ENCODE measurements at regions not wholly inside any gene's neighbourhood (a gene's known extent, or its start where the extent isn't known, plus 50 kb on each side); places are given as distances from the start of the nearest gene placed in this dataset.

DNA sequence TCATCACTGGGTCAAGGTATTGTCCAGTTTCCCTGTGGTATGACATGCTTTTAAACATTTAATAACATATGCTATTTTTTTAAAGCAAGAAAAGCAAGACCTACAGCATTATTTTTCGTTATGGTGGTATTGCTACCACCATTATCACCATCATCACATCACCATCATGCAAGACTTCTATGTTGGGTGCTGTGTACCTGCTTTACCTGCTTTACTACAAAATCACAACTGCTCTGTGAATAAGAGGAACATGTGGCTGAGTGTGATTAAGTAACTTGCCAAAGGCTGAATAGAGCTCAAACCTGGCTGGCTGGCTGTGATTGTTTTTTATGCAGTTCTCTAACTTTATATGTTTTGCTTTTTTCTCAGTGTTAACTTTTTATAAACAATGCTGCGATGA lies 140.8 kb upstream of the CLINT1 start:
- H3K4me1 ChIP-seq = peaks cover 0 to 3% (median 0%) of the 10 kb centered on the region in 9 donors
- DNase-seq (no peak), ATAC-seq (no peak)
- H3K36me3 ChIP-seq = no peaks in the 10 kb centered on the region
- no peak overlapping the region for H3K27ac ChIP-seq
- H3K9me3 ChIP-seq = no peaks in the 10 kb centered on the region
- intact Hi-C loops (cut with DNase I) = loop anchor here in 9 of 10 donors (5.0 to 10.0 kb wide), 4 partner anchors 142 to 185 kb away; partner anchors contain the start of gene CLINT1 (in 6 of the 9)
- WGBS, 2 donors = 91 to 92% methylated on average over 2 of the region's 2 CpGs
- no peaks in the 10 kb centered on the region for H3K27me3 ChIP-seq
- no peak overlapping the region for H3K4me3 ChIP-seq
- TF ChIP-seq, protein P1, sequence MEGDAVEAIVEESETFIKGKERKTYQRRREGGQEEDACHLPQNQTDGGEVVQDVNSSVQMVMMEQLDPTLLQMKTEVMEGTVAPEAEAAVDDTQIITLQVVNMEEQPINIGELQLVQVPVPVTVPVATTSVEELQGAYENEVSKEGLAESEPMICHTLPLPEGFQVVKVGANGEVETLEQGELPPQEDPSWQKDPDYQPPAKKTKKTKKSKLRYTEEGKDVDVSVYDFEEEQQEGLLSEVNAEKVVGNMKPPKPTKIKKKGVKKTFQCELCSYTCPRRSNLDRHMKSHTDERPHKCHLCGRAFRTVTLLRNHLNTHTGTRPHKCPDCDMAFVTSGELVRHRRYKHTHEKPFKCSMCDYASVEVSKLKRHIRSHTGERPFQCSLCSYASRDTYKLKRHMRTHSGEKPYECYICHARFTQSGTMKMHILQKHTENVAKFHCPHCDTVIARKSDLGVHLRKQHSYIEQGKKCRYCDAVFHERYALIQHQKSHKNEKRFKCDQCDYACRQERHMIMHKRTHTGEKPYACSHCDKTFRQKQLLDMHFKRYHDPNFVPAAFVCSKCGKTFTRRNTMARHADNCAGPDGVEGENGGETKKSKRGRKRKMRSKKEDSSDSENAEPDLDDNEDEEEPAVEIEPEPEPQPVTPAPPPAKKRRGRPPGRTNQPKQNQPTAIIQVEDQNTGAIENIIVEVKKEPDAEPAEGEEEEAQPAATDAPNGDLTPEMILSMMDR (IDR thresholded peaks at IDR 0.05) = no peak

DNA sequence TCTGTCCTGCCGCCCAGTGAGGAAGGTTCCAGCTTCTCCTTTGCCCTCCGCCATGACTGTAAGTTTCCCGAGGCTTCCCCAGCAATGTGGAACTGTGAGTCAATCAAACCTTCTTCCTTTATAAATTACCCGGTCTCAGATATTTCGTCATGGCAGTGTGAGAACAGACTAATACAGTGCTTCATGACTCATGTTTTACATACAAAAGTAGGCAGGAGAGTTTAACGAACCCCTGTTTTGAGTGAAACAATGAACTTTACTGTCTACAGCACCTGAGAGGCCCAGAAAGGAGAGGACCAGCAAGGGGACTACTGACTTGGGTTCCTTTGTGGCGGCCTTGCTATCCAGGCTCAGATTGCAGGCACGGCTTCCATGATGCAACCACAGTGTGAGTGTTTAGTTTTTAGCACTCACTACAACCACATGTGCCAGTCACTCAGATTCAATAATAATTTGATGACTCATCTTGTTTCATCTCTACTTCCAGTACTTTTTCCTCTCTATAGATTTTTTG lies 139.1 kb upstream of the CLINT1 start:
- H3K4me1 ChIP-seq = peaks cover 0 to 4% (median 0%) of the 10 kb centered on the region in 9 donors
- ATAC-seq (no peak), DNase-seq (no peak)
- TF ChIP-seq, protein P1 (IDR thresholded peaks at IDR 0.05) = no peak
- intact Hi-C loops (cut with DNase I) = loop anchor here in 9 of 10 donors (5.0 to 10.0 kb wide), 4 partner anchors 141 to 183 kb away; partner anchors contain the start of gene CLINT1 (in 6 of the 9)
- no peaks in the 10 kb centered on the region for H3K27me3 ChIP-seq
- H3K27ac ChIP-seq = no peak overlapping the region
- no peak overlapping the region for H3K4me3 ChIP-seq
- 85 to 94% methylated on average over 8 of the region's 8 CpGs for WGBS, 2 donors
- no peaks in the 10 kb centered on the region for H3K9me3 ChIP-seq
- no peaks in the 10 kb centered on the region for H3K36me3 ChIP-seq

DNA sequence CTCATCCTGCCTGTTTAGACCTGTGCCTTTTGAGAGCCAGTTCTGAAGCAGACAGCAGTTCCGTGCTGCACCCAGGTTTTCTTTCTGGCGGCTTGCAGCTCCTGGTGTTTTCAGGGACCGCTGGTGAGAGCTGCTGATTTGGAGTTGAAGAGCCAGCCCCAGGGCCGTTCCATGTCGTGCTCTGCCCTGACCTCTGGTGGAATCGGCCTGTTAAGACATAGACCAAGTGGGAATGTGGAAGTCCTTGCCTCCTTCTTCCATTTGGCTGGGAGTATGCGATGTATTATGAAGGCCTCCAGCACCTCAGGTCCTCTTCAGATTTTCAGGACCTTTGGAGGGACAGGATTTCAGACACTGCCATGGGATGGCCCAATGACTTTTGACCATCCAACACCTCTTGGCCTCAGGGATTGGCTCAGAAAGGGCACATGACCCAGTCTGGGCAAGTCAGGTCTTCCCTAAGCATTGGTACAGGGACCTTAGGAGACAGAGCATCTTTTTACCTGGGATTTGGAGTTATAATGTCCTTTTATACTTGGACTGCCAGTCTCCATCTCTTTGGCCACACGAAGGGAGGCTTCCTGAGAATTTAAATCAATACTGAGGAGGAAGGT lies 136.1 kb upstream of the CLINT1 start:
- 22% methylated on average over 8 of the region's 8 CpGs for WGBS, 2 donors
- Histone ChIP-seq H3K27me3 (peaks cover 0 to 4% (median 0%) of the 10 kb centered on the region in 7 donors), H3K4me3 (no peak overlapping the region), H3K36me3 (no peaks in the 10 kb centered on the region), H3K4me1 (peaks cover 0 to 4% (median 0%) of the 10 kb centered on the region in 9 donors), H3K27ac (no peak overlapping the region), H3K9me3 (no peaks in the 10 kb centered on the region)
- ATAC-seq = peak; percentile 86 to 97 (median 92)
- intact Hi-C loops (cut with DNase I) = loop anchor here (2.0 to 10.0 kb wide), 7 partner anchors 138 to 180 kb away; partner anchors contain the start of gene CLINT1 (in 6 of the 10)
- peak; percentile 58 to 60 for DNase-seq
- TF ChIP-seq, protein P1 (IDR thresholded peaks at IDR 0.05) = peak; percentile 63 to 84 (median 78)

DNA sequence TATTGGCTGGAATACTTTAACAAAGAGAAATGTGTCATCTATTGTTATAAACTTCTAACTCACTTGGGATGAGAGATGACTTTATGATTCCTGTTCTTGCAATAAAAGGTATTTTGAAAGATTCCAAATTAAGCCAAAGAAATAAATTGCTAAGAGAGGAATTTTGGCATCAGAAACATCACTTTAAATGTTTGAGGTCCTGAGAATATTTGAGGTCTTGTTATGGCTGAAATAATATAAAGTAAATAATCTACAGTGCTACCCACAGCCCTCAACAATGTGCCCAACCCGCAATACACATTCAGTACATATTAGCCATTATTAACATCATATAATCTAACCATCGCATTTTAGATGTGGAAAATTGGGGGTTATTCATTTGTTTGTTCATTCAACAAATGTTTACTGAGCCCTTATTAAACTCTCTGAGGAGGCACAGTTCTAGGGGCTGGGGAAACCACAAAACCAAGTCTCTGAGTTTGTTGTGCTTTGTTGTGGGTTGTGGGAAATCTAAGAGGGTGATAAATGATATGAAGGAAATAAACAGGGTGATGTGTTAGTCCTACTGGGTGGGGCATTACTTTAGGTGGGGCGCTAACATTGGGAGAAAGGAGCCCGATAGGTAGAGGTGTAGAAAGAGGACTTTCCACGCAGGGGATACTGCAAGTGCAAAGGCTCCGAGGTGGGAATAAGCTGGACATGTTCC lies 135.2 kb upstream of the CLINT1 start:
- Histone ChIP-seq H3K27me3 (peaks cover 0 to 4% (median 0%) of the 10 kb centered on the region in 7 donors), H3K36me3 (no peaks in the 10 kb centered on the region), H3K27ac (no peak overlapping the region), H3K9me3 (no peaks in the 10 kb centered on the region), H3K4me1 (peaks cover 0 to 4% (median 0%) of the 10 kb centered on the region in 9 donors), H3K4me3 (no peak overlapping the region)
- 88 to 93% methylated on average over 6 of the region's 6 CpGs for WGBS, 2 donors
- DNase-seq = no peak
- intact Hi-C loops (cut with DNase I) = loop anchor here in 7 of 10 donors (2.0 to 10.0 kb wide), 5 partner anchors 139 to 179 kb away; partner anchors contain the start of gene CLINT1 (in 5 of the 7)
- peak in 2 of 8 donors; percentile 34 to 35 for ATAC-seq
- TF ChIP-seq, protein P1 (IDR thresholded peaks at IDR 0.05) = no peak
